HCT116 (cell line): ENCODE measurements at regions not wholly inside any gene's neighbourhood (a gene's known extent, or its start where the extent isn't known, plus 50 kb on each side); places are given as distances from the start of the nearest gene placed in this dataset.

Source experiments
- ATAC-seq: fragments of 200-7000 bp; cut with Tn5 transposase; 2 replicates; pipeline ENCODE4 v1.9.1; 2020; ENCODE audit warnings: mild to moderate bottlenecking, moderate library complexity
- BruUV-seq: library from RNA; stranded (reverse); fragments of 400-500 nt; replicated peaks from 2 replicates; lab custom pipeline; 2021; lab: Mats Ljungman, UMichigan
- CTCF ChIA-PET: fragments of 300-600 bp; sonication (Branson Sonifier 250); formaldehyde crosslinking; loops from one replicate; lab custom pipeline; 2021; ENCODE audit warnings: antibody characterized with exemption; lab: Charles Lee
- POLR2A ChIA-PET: fragments of 300-600, 350-600 bp; sonication (Branson Sonifier 250); formaldehyde crosslinking; loops from one replicate; lab custom pipeline; 2021; ENCODE audit warnings: antibody characterized with exemption; lab: Charles Lee
- RAD21 ChIA-PET, 2 experiments: fragments of 300-600 bp; sonication (Branson Sonifier 250); formaldehyde crosslinking; loops; one replicate each; lab custom pipeline; 2023; ENCODE audit warnings: low total read pairs in 2 of 2; ENCODE audit not compliant: uncharacterized antibody in 2 of 2, unreplicated experiment in 2 of 2, low non-redundant PET in 1 of 2; lab: Charles Lee
- DNase-seq: peaks from one replicate; pipeline ENCODE4 v3.0.0-alpha.2; 2010; ENCODE audit warnings: low read depth, low spot score
- H2AFZ ChIP-seq: fragments of 200-600 bp; shearing (Covaris generic), sonication (generic); 2 replicates; pipeline ENCODE4 v1.6.1; 2017; ENCODE audit warnings: low read depth, mixed run types, mixed read lengths, antibody characterized with exemption, low read length; ENCODE audit not compliant: poor library complexity, severe bottlenecking
- H3K27ac ChIP-seq: 2 replicates; pipeline ENCODE4 v1.5.1; 2012; ENCODE audit warnings: low read depth, low read length
- H3K27me3 ChIP-seq: fragments of 200-600 bp; sonication (generic); 2 replicates; pipeline ENCODE4 v1.6.1; 2016; ENCODE audit warnings: mixed run types, low read length, mixed read lengths; ENCODE audit not compliant: insufficient read depth
- H3K36me3 ChIP-seq, 2 experiments: fragments of 200-500 bp in 1 of 2; fragments of 200-600 bp in 1 of 2; sonication (Bioruptor generic) in 1 of 2; sonication (generic) in 1 of 2; 2 replicates each; pipeline versions ENCODE4 v1.5.1 to v1.6.1; 2014 to 2016; ENCODE audit warnings: low read length in 2 of 2, inconsistent platforms in 1 of 2, mixed read lengths in 1 of 2, mixed run types in 1 of 2; ENCODE audit not compliant: insufficient read depth in 2 of 2, control insufficient read depth in 1 of 2
- H3K4me1 ChIP-seq, 2 experiments: fragments of 200-600 bp in 1 of 2; sonication (generic) in 1 of 2; 2 replicates each; pipeline versions ENCODE4 v1.5.1 to v1.6.1; 2012 to 2017; ENCODE audit warnings: low read length in 2 of 2, inconsistent platforms in 1 of 2, mild to moderate bottlenecking in 1 of 2, mixed read lengths in 1 of 2, mixed run types in 1 of 2, moderate library complexity in 1 of 2; ENCODE audit not compliant: insufficient read depth in 2 of 2, control insufficient read depth in 1 of 2
- H3K4me2 ChIP-seq: fragments of 200-600 bp; sonication (generic); 2 replicates; pipeline ENCODE4 v1.6.1; 2017; ENCODE audit warnings: mixed run types, low read length, mixed read lengths
- H3K4me3 ChIP-seq, 2 experiments: fragments of 200-600 bp in 1 of 2; sonication (generic) in 1 of 2; replicated peaks in 1 of 2; 2 replicates each; pipeline ENCODE4 v1.5.1; 2011 to 2016; ENCODE audit warnings: low read length in 2 of 2, control low read depth in 1 of 2, low read depth in 1 of 2, mild to moderate bottlenecking in 1 of 2, mixed read lengths in 1 of 2, mixed run types in 1 of 2
- H3K79me2 ChIP-seq: fragments of 200-600 bp; sonication (generic); 2 replicates; pipeline ENCODE4 v1.6.1; 2017; ENCODE audit warnings: mild to moderate bottlenecking, mixed run types, low read length, moderate library complexity, mixed read lengths; ENCODE audit not compliant: insufficient read depth
- H3K9ac ChIP-seq: fragments of 200-600 bp; sonication (generic); 2 replicates; pipeline ENCODE4 v1.6.1; 2016; ENCODE audit warnings: low read length, mixed read lengths
- H3K9me2 ChIP-seq: fragments of 200-600 bp; sonication (generic), shearing (Covaris generic); 2 replicates; pipeline ENCODE4 v1.6.1; 2017; ENCODE audit warnings: mixed run types, mild to moderate bottlenecking, moderate library complexity; ENCODE audit not compliant: insufficient read depth
- H3K9me3 ChIP-seq, 2 experiments: fragments of 200-500 bp in 1 of 2; fragments of 200-600 bp in 1 of 2; sonication (Bioruptor generic) in 1 of 2; sonication (generic) in 1 of 2; 2 replicates each; pipeline ENCODE4 v1.6.1; 2014 to 2017; ENCODE audit warnings: low read length in 2 of 2, mixed read lengths in 2 of 2, inconsistent platforms in 1 of 2, low read depth in 1 of 2, mild to moderate bottlenecking in 1 of 2, mixed run types in 1 of 2, moderate library complexity in 1 of 2; ENCODE audit not compliant: control insufficient read depth in 1 of 2, insufficient read depth in 1 of 2
- H4K20me1 ChIP-seq: fragments of 200-600 bp; sonication (generic), shearing (Covaris generic); 2 replicates; pipeline ENCODE4 v1.6.1; 2017; ENCODE audit warnings: mixed run types, mild to moderate bottlenecking, moderate library complexity; ENCODE audit not compliant: insufficient read depth
- ATF3 ChIP-seq: IDR thresholded peaks from 2 replicates; pipeline ENCODE4 v1.6.1; 2012
- CBX3 ChIP-seq: IDR thresholded peaks from 2 replicates; pipeline ENCODE4 v1.6.1; 2012; ENCODE audit warnings: low read depth
- CTCF ChIP-seq, 3 experiments: fragments of 200-600 bp in 1 of 3; sonication (generic) in 1 of 3; IDR thresholded peaks in 2 of 3; conservative IDR thresholded peaks in 1 of 3; 2 replicates each; pipeline ENCODE4 v1.5.1; 2012 to 2017; ENCODE audit warnings: low read depth in 2 of 3, low read length in 2 of 3, antibody characterized with exemption in 1 of 3, borderline replicate concordance in 1 of 3, control low read depth in 1 of 3, mild to moderate bottlenecking in 1 of 3, mixed read lengths in 1 of 3, mixed run types in 1 of 3, moderate library complexity in 1 of 3; ENCODE audit not compliant: insufficient read depth in 1 of 3
- ELF1 ChIP-seq: IDR thresholded peaks from 2 replicates; pipeline ENCODE4 v1.6.1; 2012; ENCODE audit warnings: low read depth, borderline replicate concordance
- EZH2 ChIP-seq: fragments of 200-600 bp; sonication (generic); IDR thresholded peaks from 2 replicates; pipeline ENCODE4 v1.6.1; 2017; ENCODE audit warnings: antibody characterized with exemption, mixed run types
- EZH2phosphoT487 ChIP-seq: fragments of 200-600 bp; IDR thresholded peaks from 2 replicates; pipeline ENCODE4 v1.6.1; 2018; ENCODE audit warnings: antibody characterized with exemption, borderline replicate concordance
- FOSL1 ChIP-seq: IDR thresholded peaks from 2 replicates; pipeline ENCODE4 v1.6.1; 2012; ENCODE audit warnings: low read depth
- JUND ChIP-seq: IDR thresholded peaks from 2 replicates; pipeline ENCODE4 v1.6.1; 2012
- MAX ChIP-seq: IDR thresholded peaks from 2 replicates; pipeline ENCODE4 v1.6.1; 2012
- POLR2A ChIP-seq: IDR thresholded peaks from 2 replicates; pipeline ENCODE4 v1.7.0; 2011; ENCODE audit warnings: borderline replicate concordance; ENCODE audit not compliant: insufficient read depth, insufficient read length; ENCODE audit errors: extremely low read depth
- POLR2AphosphoS5 ChIP-seq: IDR thresholded peaks from 2 replicates; pipeline ENCODE4 v1.6.1; 2011; ENCODE audit warnings: mild to moderate bottlenecking, low read depth, low read length, moderate library complexity
- RAD21 ChIP-seq: IDR thresholded peaks from 2 replicates; pipeline ENCODE4 v1.6.1; 2012; ENCODE audit warnings: low read depth, mild to moderate bottlenecking
- SIN3A ChIP-seq: IDR thresholded peaks from 2 replicates; pipeline ENCODE4 v1.6.1; 2012; ENCODE audit warnings: low read depth
- SP1 ChIP-seq: IDR thresholded peaks from 2 replicates; pipeline ENCODE4 v1.6.1; 2012; ENCODE audit warnings: low read depth
- YY1 ChIP-seq: IDR thresholded peaks from 2 replicates; pipeline ENCODE4 v1.6.1; 2011; ENCODE audit warnings: low read length, low read depth, moderate library complexity, mild to moderate bottlenecking; ENCODE audit not compliant: insufficient replicate concordance; ENCODE audit errors: extremely low read depth
- ZFX ChIP-seq: fragments of 450-650 bp; IDR thresholded peaks from 2 replicates; pipeline ENCODE4 v1.6.1; 2017
- intact Hi-C: fragments of 100-400 bp; cut with micrococcal nuclease; formaldehyde crosslinking; loops from 2 replicates; pipeline ENCODE4 v1.10.0; 2022
- TF ChIP-seq, protein P1 (sequence below): IDR thresholded peaks from 2 replicates; pipeline ENCODE4 v1.6.1; 2011; ENCODE audit warnings: mild to moderate bottlenecking, low read length, moderate library complexity; ENCODE audit not compliant: insufficient replicate concordance; ENCODE audit errors: extremely low read depth

DNA sequence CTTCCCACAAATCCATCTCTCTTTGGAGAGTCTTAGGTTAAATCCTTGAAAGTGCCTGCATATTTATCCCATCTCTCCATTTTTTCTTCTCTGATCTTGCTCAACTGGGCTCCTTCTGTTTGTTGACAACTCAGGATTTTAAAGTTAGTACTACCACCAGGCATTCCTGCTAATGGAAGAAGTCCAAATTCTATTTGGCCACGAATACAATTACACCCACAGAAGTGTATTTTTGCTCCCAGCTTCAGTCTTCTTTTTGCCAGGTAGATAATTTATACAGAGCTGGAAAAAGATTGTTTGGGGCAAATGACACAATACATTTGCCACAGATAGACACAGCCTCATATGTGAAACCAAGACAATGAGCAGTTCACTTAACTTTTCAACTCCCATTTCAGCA is 74.8 kb downstream of the CETN3 start:
- Histone ChIP-seq H3K9ac (no peak overlapping the region), H3K79me2 (no peaks in the 10 kb centered on the region), H3K9me3 (no peaks in the 10 kb centered on the region), H3K36me3 (no peaks in the 10 kb centered on the region), H3K4me3 (no peak overlapping the region), H3K9me2 (no peaks in the 10 kb centered on the region), H3K4me1 (no peaks in the 10 kb centered on the region), H4K20me1 (no peaks in the 10 kb centered on the region), H3K4me2 (no peak overlapping the region), H3K27me3 (no peaks in the 10 kb centered on the region), H3K27ac (no peak overlapping the region), H2AFZ (no peak overlapping the region)
- CTCF ChIA-PET: no interaction called here
- TF ChIP-seq EZH2phosphoT487: no peak
- TF ChIP-seq RAD21: no peak
- no peak for TF ChIP-seq ZFX
- TF ChIP-seq YY1: no peak
- no TSS peak for BruUV-seq
- RAD21 ChIA-PET: no interaction called here
- POLR2A ChIA-PET: no interaction called here
- no peak for ATAC-seq
- intact Hi-C loops: no loop called here
- DNase-seq: no peak

DNA sequence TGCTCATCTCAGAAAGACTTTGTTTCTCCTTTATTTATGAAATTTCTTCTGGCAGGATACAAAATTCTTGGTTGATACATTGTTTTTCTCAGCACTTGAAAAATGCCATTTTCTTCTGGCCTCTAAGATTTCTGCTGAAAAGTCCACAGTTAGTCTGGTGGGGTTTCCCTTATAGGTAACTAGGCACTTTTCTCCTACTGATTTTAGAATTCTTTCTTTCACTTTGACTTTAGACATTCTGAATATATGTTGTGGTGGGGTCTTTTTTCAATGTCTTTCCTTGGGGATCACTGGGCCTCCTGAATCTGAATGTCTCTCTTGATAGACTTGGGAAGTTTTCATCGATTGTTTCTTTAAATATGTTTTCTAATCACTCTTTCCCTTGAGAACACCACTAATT is 79.6 kb downstream of the CETN3 start:
- CTCF ChIA-PET: no interaction called here
- Histone ChIP-seq H3K27me3 (no peaks in the 10 kb centered on the region), H2AFZ (no peak overlapping the region), H3K9ac (no peak overlapping the region), H4K20me1 (no peaks in the 10 kb centered on the region), H3K4me1 (no peaks in the 10 kb centered on the region), H3K4me2 (no peak overlapping the region), H3K36me3 (no peaks in the 10 kb centered on the region), H3K9me2 (no peaks in the 10 kb centered on the region), H3K27ac (no peak overlapping the region), H3K9me3 (no peaks in the 10 kb centered on the region), H3K4me3 (no peak overlapping the region), H3K79me2 (no peaks in the 10 kb centered on the region)
- RAD21 ChIA-PET: no interaction called here
- intact Hi-C loops: no loop called here
- POLR2A ChIA-PET: no interaction called here
- BruUV-seq: no TSS peak
- DNase-seq: no peak
- no peak for ATAC-seq
- TF ChIP-seq, protein P1, sequence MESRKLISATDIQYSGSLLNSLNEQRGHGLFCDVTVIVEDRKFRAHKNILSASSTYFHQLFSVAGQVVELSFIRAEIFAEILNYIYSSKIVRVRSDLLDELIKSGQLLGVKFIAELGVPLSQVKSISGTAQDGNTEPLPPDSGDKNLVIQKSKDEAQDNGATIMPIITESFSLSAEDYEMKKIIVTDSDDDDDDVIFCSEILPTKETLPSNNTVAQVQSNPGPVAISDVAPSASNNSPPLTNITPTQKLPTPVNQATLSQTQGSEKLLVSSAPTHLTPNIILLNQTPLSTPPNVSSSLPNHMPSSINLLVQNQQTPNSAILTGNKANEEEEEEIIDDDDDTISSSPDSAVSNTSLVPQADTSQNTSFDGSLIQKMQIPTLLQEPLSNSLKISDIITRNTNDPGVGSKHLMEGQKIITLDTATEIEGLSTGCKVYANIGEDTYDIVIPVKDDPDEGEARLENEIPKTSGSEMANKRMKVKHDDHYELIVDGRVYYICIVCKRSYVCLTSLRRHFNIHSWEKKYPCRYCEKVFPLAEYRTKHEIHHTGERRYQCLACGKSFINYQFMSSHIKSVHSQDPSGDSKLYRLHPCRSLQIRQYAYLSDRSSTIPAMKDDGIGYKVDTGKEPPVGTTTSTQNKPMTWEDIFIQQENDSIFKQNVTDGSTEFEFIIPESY: no peak
- TF ChIP-seq ATF3 (no peak), JUND (no peak), MAX (no peak), POLR2AphosphoS5 (no peak), CTCF (IDR thresholded peaks at IDR 0.05 in 2 of 3, conservative IDR thresholded peaks at IDR 0.05 in 1 of 3; ENCODE audit: borderline replicate concordance in 1 of 3, insufficient read depth in 1 of 3, low read depth in 2 of 3, low read length in 2 of 3) (no peak), SIN3A (no peak), EZH2phosphoT487 (no peak), FOSL1 (no peak), EZH2 (no peak), CBX3 (no peak), ELF1 (no peak), POLR2A (no peak), ZFX (no peak), SP1 (no peak), RAD21 (no peak)
